ENCODE measurements at regions not wholly inside any gene's neighbourhood (a gene's known extent, or its start where the extent isn't known, plus 50 kb on each side); places are given as distances from the start of the nearest gene placed in this dataset.

DNA sequence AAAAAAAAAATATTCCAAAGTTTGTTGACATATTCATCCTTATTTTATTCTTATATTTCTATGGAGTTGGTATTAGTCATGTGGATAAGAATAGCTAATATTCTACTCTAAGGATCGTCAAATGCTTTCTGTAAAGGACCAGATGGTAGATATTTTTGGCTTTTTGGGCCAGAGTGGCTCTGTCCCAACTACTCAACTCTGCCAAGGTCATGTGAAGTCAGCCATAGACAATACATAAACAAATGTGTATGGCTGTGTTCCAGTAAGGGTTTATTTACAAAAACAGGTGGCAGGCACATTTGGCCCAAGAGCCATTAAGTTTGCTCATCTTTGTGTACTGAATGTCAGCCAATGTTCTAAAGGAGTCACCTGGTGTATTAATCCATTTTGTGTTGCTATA is 131.8 kb downstream of the TBX5 start:
- TF ChIP-seq, protein P1, sequence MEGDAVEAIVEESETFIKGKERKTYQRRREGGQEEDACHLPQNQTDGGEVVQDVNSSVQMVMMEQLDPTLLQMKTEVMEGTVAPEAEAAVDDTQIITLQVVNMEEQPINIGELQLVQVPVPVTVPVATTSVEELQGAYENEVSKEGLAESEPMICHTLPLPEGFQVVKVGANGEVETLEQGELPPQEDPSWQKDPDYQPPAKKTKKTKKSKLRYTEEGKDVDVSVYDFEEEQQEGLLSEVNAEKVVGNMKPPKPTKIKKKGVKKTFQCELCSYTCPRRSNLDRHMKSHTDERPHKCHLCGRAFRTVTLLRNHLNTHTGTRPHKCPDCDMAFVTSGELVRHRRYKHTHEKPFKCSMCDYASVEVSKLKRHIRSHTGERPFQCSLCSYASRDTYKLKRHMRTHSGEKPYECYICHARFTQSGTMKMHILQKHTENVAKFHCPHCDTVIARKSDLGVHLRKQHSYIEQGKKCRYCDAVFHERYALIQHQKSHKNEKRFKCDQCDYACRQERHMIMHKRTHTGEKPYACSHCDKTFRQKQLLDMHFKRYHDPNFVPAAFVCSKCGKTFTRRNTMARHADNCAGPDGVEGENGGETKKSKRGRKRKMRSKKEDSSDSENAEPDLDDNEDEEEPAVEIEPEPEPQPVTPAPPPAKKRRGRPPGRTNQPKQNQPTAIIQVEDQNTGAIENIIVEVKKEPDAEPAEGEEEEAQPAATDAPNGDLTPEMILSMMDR (IDR thresholded peaks at IDR 0.05; ENCODE audit: low read depth, low read length, missing control alignments): no peak
- H3K4me3 ChIP-seq (replicated peaks; ENCODE audit: low read depth, low read length): no peak overlapping the region
- DNase-seq (ENCODE audit: extremely low read depth, low read depth): peak; percentile 61

DNA sequence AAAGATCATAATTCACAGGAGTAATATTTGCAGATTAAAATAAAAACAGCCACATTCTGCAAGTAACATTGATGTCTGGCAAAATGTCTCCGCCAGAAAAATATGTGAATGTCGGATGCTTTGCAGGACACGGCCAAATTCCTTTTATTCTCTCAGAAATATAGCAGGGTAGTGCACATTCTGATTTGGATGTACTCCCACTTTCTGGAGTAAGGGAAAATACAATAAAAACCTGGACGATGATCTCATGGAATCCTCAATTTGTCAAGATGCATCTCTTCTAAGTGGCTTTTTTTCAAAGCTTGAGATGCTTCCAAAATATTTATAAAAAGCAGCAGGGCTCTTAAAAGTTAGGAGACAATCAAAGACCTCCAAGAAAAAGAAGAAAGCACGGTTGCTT is 133.3 kb downstream of the TBX5 start:
- no peak overlapping the region for H3K4me3 ChIP-seq (replicated peaks; ENCODE audit: low read depth, low read length)
- DNase-seq (ENCODE audit: extremely low read depth, low read depth): no peak
- TF ChIP-seq, protein P1 (IDR thresholded peaks at IDR 0.05; ENCODE audit: low read depth, low read length, missing control alignments): no peak

DNA sequence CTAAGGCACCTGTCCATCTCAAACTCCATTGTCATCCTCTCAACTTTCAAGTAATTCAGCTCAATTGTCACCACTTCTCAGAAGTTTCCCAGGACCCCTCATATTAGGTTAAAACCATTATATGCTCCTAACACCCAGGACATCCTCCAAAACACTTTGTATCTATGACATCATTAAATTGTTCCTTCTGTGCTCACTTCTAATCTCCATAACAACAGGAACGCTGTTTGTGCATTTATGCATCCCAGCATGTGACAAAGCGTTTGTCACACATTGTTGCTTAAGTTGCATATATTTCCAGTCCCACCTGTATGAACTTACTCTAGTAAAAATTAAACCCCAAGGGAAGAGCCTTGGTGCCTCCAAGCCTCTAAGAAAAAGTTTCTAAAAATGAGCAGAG is 133.9 kb downstream of the TBX5 start:
- H3K4me3 ChIP-seq (replicated peaks; ENCODE audit: low read depth, low read length): no peak overlapping the region
- TF ChIP-seq, protein P1 (IDR thresholded peaks at IDR 0.05; ENCODE audit: low read depth, low read length, missing control alignments): no peak

DNA sequence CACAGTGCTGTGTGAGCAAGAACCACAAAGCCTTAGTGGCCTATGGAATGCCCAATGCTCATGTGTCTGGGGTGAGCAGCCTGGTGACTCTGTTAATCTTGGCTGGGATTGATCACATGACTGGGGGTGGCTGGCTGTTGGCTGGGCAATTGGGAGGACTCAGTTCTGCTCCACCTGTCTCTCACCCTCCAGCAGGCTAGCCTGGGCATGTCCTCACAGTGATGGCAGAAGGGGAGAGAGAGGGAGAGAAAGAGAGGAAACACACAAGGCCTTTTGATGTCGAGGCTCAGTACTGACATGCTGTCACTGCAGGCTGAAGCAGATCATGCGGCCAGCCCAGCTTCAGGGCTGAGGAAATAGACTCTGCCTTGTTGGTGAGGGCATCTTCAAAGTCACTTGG is 136.8 kb downstream of the TBX5 start:
- no peak overlapping the region for H3K4me3 ChIP-seq (replicated peaks; ENCODE audit: low read depth, low read length)
- TF ChIP-seq, protein P1 (IDR thresholded peaks at IDR 0.05; ENCODE audit: low read depth, low read length, missing control alignments): no peak
- DNase-seq (ENCODE audit: extremely low read depth, low read depth): no peak

More for the DNA sequence above, 133.9 kb downstream of the TBX5 start:
- no peak for DNase-seq (ENCODE audit: extremely low read depth, low read depth)

DNA sequence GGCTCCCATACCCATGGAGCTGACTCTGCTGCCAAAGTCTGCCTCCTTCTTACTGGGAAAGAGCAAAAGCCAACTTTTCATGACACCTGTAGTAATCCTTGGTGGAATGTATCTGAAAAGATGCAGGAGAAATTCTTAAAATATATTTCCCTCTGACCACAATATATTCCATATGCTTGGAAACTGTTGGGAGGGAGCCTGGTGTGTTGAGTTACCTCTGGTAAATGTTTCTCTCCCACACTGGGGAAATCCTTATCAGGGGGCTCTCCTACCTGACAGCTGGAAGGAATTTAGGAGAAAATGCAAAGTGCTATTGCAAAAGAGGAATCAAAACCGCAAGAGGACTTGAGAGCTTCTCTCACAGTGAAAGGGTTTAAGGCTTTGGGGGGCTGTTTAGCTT is 139.4 kb downstream of the TBX5 start:
- no peak for DNase-seq (ENCODE audit: extremely low read depth, low read depth)
- TF ChIP-seq, protein P1 (IDR thresholded peaks at IDR 0.05; ENCODE audit: low read depth, low read length, missing control alignments): no peak
- H3K4me3 ChIP-seq (replicated peaks; ENCODE audit: low read depth, low read length): no peak overlapping the region

DNA sequence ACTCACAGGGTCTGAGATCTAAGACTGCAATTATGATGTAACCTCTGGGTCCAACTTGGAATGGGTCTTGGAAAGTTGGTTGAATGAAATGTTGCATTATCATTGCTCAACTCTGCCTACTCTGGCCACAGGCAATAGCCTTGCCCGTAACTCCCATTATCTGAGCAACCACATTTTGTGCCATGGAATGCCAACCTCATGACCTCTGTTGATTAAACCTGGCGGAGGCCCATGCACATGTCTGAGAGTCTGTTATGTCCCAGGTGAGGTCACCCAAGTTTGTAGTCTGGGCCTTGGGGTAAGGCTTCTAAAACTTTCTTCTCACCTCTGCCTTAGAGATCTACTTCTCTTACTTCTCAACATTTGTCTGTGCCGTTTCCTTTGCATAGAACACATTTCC is 140.9 kb downstream of the TBX5 start:
- TF ChIP-seq, protein P1 (IDR thresholded peaks at IDR 0.05; ENCODE audit: low read depth, low read length, missing control alignments): no peak
- no peak overlapping the region for H3K4me3 ChIP-seq (replicated peaks; ENCODE audit: low read depth, low read length)
- no peak for DNase-seq (ENCODE audit: extremely low read depth, low read depth)

DNA sequence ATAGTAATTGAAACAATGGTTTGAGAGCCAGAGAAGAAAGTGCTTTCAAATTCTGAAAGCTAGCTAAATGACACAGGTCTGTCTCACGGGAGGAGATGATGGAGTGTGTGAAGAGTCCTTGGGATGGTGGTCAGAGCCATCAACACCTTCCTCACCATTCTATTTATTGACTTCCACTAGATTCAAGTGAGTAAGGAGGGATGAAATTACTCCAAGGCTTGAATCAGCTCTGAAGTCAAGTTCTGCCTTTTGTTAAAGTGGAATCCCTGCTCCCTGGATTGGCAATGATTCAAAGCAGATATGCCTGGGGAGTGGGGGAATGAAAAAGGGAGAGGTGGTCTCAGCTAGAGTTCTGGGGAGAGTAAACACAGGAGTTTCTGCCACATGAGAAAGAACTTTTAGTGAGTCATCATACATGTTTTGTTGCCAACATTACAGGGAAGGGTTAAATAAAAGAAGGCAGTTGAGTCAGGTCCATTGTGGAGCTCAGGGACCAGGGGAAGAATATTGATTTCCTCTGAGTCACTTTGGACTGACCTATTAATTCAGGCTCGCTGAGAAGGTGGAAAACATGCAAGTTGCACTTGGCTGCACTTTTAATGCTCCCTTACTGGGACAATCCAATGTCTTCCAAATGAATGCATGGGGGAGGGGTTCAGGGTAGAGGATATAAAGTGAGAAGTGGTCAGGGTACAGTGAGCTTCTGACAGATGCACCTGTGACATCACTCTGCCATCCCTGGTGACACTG is 142.7 kb downstream of the TBX5 start:
- DNase-seq (ENCODE audit: extremely low read depth, low read depth): no peak
- TF ChIP-seq, protein P1 (IDR thresholded peaks at IDR 0.05; ENCODE audit: low read depth, low read length, missing control alignments): no peak
- no peak overlapping the region for H3K4me3 ChIP-seq (replicated peaks; ENCODE audit: low read depth, low read length)

Measured in HFF-Myc (cell line).